Left lung (tissue), 4 donors: ENCODE measurements at regions not wholly inside any gene's neighbourhood (a gene's known extent, or its start where the extent isn't known, plus 50 kb on each side); places are given as distances from the start of the nearest gene placed in this dataset.

ENCODE experiments used
- ATAC-seq: fragments of 200-7000 bp; cut with Tn5 transposase; one replicate; pipeline ENCODE4 v1.9.1; 2020; ENCODE audit warnings: moderate library complexity
- DNase-seq, 4 donors: peaks; one replicate each; pipeline ENCODE4 v3.0.0-alpha.2; 2013 to 2020
- H3K27ac ChIP-seq, 2 donors: fragments of 200-600 bp; sonication (generic) in 1 of 2; one replicate each; pipeline versions ENCODE4 v1.5.0 to v1.8.0; 2020 to 2021
- H3K27me3 ChIP-seq, 2 donors: fragments of 200-600 bp; sonication (generic) in 1 of 2; one replicate each; pipeline versions ENCODE4 v1.5.0 to v1.8.0; 2020 to 2021
- H3K36me3 ChIP-seq, 2 donors: fragments of 200-600 bp; sonication (generic) in 1 of 2; one replicate each; pipeline versions ENCODE4 v1.5.0 to v1.8.0; 2020 to 2021
- H3K4me1 ChIP-seq, 2 donors: fragments of 200-600 bp; one replicate each; pipeline ENCODE4 v1.8.0; 2021
- H3K4me3 ChIP-seq, 2 donors: fragments of 200-600 bp; sonication (generic) in 1 of 2; one replicate each; pipeline versions ENCODE4 v1.5.0 to v1.8.0; 2020 to 2021; ENCODE audit warnings: mild to moderate bottlenecking in 1 of 2
- H3K9me3 ChIP-seq, 2 donors: fragments of 200-600 bp; sonication (generic) in 1 of 2; one replicate each; pipeline versions ENCODE4 v1.5.0 to v1.8.0; 2020 to 2021
- intact Hi-C, 2 donors: fragments of 100-400 bp; cut with DNase I; formaldehyde crosslinking; loops; one replicate each; pipeline versions ENCODE4 v1.11.2 to v1.14.2; 2022
- TF ChIP-seq, protein P1 (sequence below), 2 donors: fragments of 200-600 bp; sonication (generic) in 1 of 2; IDR thresholded peaks; one replicate each; pipeline versions ENCODE4 v1.5.0 to v1.8.0; 2021; ENCODE audit warnings: antibody characterized with exemption in 2 of 2
- donor health status: DM: no; HTN: yes; CAD: no.
- donor health status: DM: no; HTN: no; CAD: no.

DNA sequence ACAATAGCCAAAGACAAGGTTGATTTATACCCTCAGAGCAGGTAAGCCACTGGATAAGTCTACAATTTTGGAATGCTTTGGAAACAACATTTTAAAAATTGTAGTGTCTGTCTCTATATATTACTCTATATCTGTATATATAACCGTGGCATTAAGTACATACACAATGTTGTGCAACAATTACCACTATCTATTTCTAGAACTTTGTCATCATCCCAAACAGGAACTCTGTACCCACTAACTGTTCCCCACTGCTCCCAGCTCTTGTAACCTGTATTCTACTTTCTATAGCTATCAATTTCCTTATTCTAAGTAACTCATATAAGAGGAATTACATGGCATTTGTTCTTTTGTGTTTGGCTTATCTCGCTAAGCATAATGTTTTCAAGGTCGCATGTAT lies 78.2 kb upstream of the ASCC3 start:
- intact Hi-C loops, result no loop called here
- no peak for ATAC-seq
- TF ChIP-seq, protein P1, sequence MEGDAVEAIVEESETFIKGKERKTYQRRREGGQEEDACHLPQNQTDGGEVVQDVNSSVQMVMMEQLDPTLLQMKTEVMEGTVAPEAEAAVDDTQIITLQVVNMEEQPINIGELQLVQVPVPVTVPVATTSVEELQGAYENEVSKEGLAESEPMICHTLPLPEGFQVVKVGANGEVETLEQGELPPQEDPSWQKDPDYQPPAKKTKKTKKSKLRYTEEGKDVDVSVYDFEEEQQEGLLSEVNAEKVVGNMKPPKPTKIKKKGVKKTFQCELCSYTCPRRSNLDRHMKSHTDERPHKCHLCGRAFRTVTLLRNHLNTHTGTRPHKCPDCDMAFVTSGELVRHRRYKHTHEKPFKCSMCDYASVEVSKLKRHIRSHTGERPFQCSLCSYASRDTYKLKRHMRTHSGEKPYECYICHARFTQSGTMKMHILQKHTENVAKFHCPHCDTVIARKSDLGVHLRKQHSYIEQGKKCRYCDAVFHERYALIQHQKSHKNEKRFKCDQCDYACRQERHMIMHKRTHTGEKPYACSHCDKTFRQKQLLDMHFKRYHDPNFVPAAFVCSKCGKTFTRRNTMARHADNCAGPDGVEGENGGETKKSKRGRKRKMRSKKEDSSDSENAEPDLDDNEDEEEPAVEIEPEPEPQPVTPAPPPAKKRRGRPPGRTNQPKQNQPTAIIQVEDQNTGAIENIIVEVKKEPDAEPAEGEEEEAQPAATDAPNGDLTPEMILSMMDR (IDR thresholded peaks at IDR 0.05), result no peak
- Histone ChIP-seq H3K4me3 (no peak overlapping the region), H3K27me3 (no peaks in the 10 kb centered on the region), H3K9me3 (no peaks in the 10 kb centered on the region), H3K36me3 (no peaks in the 10 kb centered on the region), H3K4me1 (no peaks in the 10 kb centered on the region), H3K27ac (no peak overlapping the region)
- no peak for DNase-seq

DNA sequence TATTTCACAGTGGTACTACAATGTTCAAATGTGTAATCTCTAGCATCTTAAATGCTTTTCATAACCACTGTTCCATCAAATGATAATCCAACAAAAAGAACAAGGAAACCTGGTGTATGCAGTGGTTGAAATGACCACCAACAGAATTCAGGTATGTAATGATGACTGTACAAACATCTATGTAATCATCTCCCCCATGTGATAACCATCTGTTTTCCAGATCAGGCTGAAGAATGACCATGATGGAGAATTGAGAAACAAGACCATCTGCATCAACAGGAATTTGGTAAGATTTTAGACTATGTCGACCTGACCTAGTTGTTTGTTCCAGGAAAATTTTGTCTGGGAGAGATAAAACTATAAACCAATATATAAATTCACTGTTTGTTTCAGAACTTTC lies 81.3 kb upstream of the ASCC3 start:
- ATAC-seq (no peak), DNase-seq (no peak)
- Histone ChIP-seq H3K9me3 (no peaks in the 10 kb centered on the region), H3K27ac (no peak overlapping the region), H3K4me1 (no peaks in the 10 kb centered on the region), H3K4me3 (no peak overlapping the region), H3K36me3 (no peaks in the 10 kb centered on the region), H3K27me3 (no peaks in the 10 kb centered on the region)
- TF ChIP-seq, protein P1 (IDR thresholded peaks at IDR 0.05), result no peak
- intact Hi-C loops, result no loop called here

DNA sequence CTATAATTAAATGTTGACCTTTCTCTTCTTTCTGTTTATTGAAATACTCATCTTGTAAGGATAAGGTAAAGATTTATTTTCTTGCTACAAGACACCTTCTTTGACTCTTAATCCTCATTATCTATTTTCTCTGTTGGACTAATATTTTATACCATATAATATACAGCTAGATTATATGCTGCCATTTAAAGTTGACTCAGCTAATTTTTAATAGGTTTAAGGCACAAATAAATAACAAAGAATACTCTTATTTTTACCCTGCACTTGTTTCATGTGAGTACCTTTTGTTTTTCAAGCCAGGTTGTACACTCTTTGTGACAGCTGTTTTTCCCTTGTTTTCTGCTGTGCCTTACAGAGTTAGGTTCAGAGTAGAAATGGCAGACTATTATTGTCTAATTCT lies 83.9 kb upstream of the ASCC3 start:
- H3K27ac ChIP-seq, result no peak overlapping the region
- no peak overlapping the region for H3K4me3 ChIP-seq
- intact Hi-C loops, result no loop called here
- TF ChIP-seq, protein P1 (IDR thresholded peaks at IDR 0.05), result no peak
- DNase-seq, result no peak
- no peak for ATAC-seq
- H3K27me3 ChIP-seq, result no peaks in the 10 kb centered on the region
- peaks cover 0 to 6% of the 10 kb centered on the region in 2 donors for H3K9me3 ChIP-seq
- no peaks in the 10 kb centered on the region for H3K4me1 ChIP-seq
- H3K36me3 ChIP-seq, result no peaks in the 10 kb centered on the region

DNA sequence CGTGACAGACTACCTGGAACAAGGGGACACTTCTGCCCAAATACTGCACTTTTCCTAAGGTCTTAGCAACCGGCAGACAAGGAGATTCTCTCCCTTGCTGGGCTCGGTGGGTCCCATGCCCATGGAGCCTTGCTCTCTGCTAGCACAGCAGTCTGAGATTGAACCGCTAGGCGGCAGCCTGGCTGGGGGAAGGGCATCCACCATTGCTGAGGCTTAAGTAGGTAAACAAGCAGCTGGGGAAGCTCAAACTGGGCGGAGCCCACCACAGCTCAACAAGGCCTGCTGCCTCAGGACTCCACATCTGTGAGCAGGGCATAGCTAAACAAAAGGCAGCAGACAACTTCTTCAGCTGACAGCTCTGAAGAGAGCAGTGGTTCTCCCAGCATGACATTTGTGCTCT lies 87.8 kb upstream of the ASCC3 start:
- Histone ChIP-seq H3K4me1 (no peaks in the 10 kb centered on the region), H3K9me3 (peaks cover 0 to 19% of the 10 kb centered on the region in 2 donors), H3K4me3 (no peak overlapping the region), H3K27ac (no peak overlapping the region), H3K27me3 (no peaks in the 10 kb centered on the region), H3K36me3 (no peaks in the 10 kb centered on the region)
- intact Hi-C loops, result no loop called here
- DNase-seq, result no peak
- TF ChIP-seq, protein P1 (IDR thresholded peaks at IDR 0.05), result no peak
- ATAC-seq, result no peak

DNA sequence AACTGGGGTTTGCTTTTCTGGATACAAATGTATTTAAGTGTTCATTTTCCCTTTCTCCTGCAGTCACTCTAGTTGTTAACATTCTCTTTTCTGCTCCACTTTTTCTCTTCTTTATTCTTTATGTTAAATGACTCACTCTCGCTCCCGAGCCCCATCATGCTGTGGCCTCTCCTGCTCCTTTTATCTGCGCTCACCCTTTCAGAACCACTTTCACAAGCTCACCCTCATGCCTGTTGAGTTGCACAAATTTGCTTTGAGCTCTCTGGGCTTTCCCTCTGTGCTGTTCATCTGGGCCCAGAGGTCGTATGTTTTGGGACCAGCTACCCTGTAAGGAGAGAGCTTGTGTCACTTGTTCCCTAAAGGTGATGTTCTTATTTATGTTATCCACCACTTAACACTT lies 98.1 kb upstream of the ASCC3 start:
- Histone ChIP-seq H3K4me1 (no peaks in the 10 kb centered on the region), H3K9me3 (peaks cover 0 to 9% of the 10 kb centered on the region in 2 donors), H3K27ac (no peak overlapping the region), H3K4me3 (no peak overlapping the region), H3K27me3 (no peaks in the 10 kb centered on the region), H3K36me3 (no peaks in the 10 kb centered on the region)
- DNase-seq (no peak), ATAC-seq (no peak)
- TF ChIP-seq, protein P1 (IDR thresholded peaks at IDR 0.05), result no peak
- intact Hi-C loops, result no loop called here
